Activated T-cell treated with anti-CD3 and anti-CD28 coated beads, Interleukin-2, amount 50 U/mL, for 72 hours (primary cell): ENCODE measurements at regions not wholly inside any gene's neighbourhood (a gene's known extent, or its start where the extent isn't known, plus 50 kb on each side); places are given as distances from the start of the nearest gene placed in this dataset.
"Not testable (repeated sequence)": the region's sequence is repeated elsewhere in the genome, so short reads cannot be mapped to it uniquely, and the experiment has no call there.

Source experiments
- ATAC-seq, 2 donors: fragments of 150-1000 bp; cut with Tn5 transposase; replicated peaks in 1 of 2; 2 replicates each; pipeline ENCODE4 v1.10.0; 2021; ENCODE audit warnings: moderate library complexity in 2 of 2, mild to moderate bottlenecking in 1 of 2
- DNase-seq, 2 donors: peaks; one replicate each; pipeline ENCODE4 v3.0.0; 2021 to 2022; ENCODE audit warnings: mixed read lengths in 1 of 2
- H3K27ac Mint-ChIP-seq: one replicate; pipeline ENCODE4 v1.8.0; 2022; ENCODE audit warnings: mild to moderate bottlenecking, moderate library complexity, mixed read lengths
- H3K27me3 Mint-ChIP-seq: one replicate; pipeline ENCODE4 v1.8.0; 2022; ENCODE audit warnings: low read depth, mixed read lengths
- H3K36me3 Mint-ChIP-seq, 2 donors: one replicate each; pipeline ENCODE4 v1.8.0; 2022; ENCODE audit warnings: mixed read lengths in 2 of 2, mild to moderate bottlenecking in 1 of 2; ENCODE audit not compliant: insufficient read depth in 2 of 2
- H3K4me1 Mint-ChIP-seq: one replicate; pipeline ENCODE4 v1.8.0; 2022; ENCODE audit warnings: low read depth, mixed read lengths
- H3K4me3 Mint-ChIP-seq, 2 donors: one replicate each; pipeline ENCODE4 v1.8.0; 2022; ENCODE audit warnings: mild to moderate bottlenecking in 2 of 2, mixed read lengths in 2 of 2, moderate library complexity in 2 of 2
- H3K9me3 Mint-ChIP-seq, 2 donors: one replicate each; pipeline ENCODE4 v1.8.0; 2022; ENCODE audit warnings: mixed read lengths in 2 of 2

DNA sequence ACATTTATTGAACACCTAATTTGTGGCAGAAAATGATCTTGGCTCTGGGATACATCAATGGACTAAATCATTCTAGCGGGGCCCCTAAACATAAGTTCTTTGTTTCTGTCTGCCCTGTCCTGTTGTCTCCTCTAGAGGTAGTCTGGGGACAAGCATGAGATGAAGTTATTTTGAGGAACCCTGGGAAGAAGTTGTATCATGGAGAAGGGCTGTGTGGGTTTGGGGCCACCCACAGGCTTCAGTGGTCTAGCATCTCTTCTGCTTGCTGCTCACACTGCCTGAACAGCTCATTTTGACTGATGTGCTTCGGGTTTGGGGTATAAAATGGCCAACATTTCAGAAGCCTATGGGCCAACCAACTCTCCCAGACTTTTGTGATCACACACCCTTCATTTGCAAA is 50.3 kb upstream of the OSBPL11 start:
- Mint-ChIP-seq H3K36me3 (no peaks in the 10 kb centered on the region), H3K27ac (no peak overlapping the region), H3K4me3 (no peak overlapping the region), H3K27me3 (no peaks in the 10 kb centered on the region), H3K4me1 (no peaks in the 10 kb centered on the region), H3K9me3 (no peaks in the 10 kb centered on the region)
- no peak for DNase-seq
- ATAC-seq: no peak

DNA sequence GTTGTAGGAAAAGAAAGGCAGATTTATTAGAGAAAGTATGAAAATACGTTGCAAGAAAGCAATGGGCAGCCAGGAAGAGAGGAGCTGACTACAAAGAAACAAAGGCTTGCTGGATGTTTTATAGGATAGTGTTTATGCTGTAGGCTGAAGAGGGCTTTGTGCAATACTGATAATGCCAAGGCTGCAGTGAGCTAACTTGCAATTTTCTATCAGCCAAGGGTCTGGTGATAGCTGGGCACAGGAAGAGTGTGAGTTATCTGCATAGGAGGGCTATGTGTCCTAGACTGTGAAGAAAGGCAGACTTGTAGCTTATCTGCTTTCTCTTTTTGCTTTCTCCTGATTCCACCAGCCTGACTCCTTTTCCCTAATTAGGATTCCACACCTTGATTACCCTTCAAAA is 51.3 kb upstream of the OSBPL11 start:
- DNase-seq (no peak), ATAC-seq (no peak)
- H3K36me3 Mint-ChIP-seq: no peaks in the 10 kb centered on the region
- no peaks in the 10 kb centered on the region for H3K9me3 Mint-ChIP-seq
- H3K4me1 Mint-ChIP-seq: no peaks in the 10 kb centered on the region
- no peak overlapping the region for H3K4me3 Mint-ChIP-seq
- no peak overlapping the region for H3K27ac Mint-ChIP-seq
- no peaks in the 10 kb centered on the region for H3K27me3 Mint-ChIP-seq

DNA sequence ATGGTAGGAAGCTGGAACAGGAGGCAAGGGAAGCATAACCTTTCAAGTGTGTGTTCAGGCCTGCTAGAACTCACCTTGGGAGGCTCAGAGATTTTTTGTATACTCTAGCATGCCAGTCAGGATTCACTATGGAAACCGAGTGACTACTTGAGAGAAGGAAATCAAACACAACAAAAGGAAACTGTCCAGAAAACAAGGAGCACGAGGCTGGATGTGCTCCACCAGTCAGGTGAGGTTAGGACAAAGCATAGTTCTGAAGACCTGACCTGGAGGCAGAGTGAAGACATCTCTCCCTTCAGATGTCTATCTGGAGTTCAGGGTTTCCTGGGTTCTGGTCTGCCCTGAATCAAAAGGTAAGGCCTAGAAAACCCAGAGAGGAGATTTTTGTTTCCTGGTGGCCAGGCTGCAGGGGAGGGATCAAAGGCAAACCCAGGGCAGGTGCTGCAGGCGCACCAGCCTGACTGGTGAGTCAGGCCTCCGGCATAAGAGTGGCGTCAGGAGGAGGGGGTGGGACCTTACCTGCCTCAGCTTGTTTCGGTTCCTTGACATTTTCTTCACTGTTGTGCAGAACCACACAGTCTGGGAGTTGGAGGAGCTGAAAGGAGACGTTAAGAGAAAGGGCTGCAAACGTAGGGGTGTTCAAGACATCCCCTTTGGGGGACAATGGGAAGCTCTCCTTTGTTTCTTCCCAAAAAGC is 52.2 kb upstream of the OSBPL11 start:
- DNase-seq (no peak), ATAC-seq (no peak)
- Mint-ChIP-seq H3K4me3 (no peak overlapping the region), H3K27me3 (no peaks in the 10 kb centered on the region), H3K4me1 (no peaks in the 10 kb centered on the region), H3K27ac (no peak overlapping the region), H3K9me3 (no peaks in the 10 kb centered on the region), H3K36me3 (no peaks in the 10 kb centered on the region)

DNA sequence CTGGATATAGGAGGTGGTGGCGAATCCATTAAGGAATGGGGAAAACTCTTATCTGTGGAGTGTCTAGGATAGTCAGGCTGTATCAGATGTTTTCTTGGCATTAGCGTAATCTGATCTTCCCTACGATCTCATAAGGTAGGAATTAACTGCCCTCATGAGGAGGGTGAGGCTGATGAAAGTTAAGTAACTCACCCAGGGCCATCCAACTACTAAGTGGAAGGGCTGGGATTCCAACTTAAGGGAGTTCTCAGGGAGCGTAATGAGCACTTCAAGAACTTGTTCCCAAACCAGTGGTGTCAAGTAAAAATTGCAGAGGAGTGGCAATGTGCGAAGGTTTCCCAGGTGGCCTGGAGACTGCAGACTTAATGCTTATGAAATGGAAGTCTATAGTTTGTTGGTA is 55.9 kb upstream of the OSBPL11 start:
- Mint-ChIP-seq H3K9me3 (no peaks in the 10 kb centered on the region), H3K4me3 (no peak overlapping the region), H3K36me3 (no peaks in the 10 kb centered on the region), H3K27ac (no peak overlapping the region), H3K27me3 (no peaks in the 10 kb centered on the region), H3K4me1 (no peaks in the 10 kb centered on the region)
- DNase-seq: no peak
- ATAC-seq: no peak

DNA sequence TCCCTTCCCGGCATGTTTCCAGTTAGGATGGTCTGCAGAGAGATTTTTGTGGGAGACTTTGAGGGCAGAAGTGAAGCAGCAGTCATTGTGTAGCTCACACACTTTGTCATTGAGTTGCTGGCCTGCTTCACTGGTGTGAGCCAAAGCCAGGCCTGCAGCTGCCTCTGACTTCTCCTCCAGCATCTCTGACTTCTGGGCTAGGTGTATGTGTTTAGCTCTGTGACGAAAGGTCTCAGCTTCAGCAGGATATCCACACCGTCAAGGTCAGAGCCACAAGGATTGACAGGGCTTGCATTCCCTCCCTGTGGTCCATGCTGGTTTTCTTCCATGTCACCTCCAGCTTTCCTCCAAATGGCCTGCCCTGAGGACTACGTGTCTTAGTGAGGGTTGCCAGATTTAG is 57.1 kb upstream of the OSBPL11 start:
- H3K4me3 Mint-ChIP-seq: no peak overlapping the region
- no peaks in the 10 kb centered on the region for H3K4me1 Mint-ChIP-seq
- H3K27ac Mint-ChIP-seq: no peak overlapping the region
- H3K36me3 Mint-ChIP-seq: no peaks in the 10 kb centered on the region
- ATAC-seq (no peak), DNase-seq (no peak)
- no peaks in the 10 kb centered on the region for H3K9me3 Mint-ChIP-seq
- no peaks in the 10 kb centered on the region for H3K27me3 Mint-ChIP-seq

DNA sequence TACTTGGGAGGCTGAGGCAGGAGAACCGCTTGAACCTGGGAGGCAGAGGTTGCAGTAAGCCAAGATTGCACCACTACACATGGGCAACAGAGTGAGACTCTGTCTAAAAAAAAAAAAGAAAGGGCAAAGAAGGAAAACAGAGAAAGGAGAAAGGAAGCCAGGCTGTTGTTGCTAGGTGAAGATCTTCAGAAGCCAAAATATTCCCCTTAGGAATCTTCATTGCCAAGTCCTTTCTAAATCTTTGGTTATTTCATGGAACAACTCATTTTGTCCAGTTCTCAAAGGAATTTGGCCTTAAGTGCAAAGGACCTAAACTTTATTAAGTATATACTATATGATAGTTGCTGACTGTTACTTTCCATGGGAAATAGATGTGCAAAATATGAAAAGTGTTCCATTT is 59.2 kb upstream of the OSBPL11 start:
- Mint-ChIP-seq H3K36me3 (no peaks in the 10 kb centered on the region), H3K27ac (no peak overlapping the region), H3K9me3 (no peaks in the 10 kb centered on the region), H3K4me1 (no peaks in the 10 kb centered on the region), H3K4me3 (no peak overlapping the region), H3K27me3 (no peaks in the 10 kb centered on the region)
- DNase-seq: no peak
- ATAC-seq: no peak

DNA sequence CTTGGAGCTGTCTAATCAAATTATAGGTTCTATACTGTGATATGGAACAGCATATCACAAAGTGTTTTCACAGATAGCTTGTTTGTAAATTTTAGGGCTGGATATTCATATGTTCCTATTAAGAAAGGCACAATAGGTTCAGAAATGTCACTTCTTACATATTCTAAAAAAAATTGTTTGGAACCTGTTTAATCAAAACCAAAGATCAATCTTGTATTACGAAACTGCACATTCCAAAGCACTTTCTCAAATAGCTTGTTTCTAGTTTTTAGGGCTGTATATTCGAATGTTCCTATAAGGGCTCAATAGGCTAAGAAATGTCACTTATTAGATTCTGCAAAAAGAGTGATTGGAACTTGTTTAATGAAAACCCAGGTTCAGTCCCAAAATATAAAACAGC is 67.4 kb upstream of the OSBPL11 start:
- DNase-seq (no peak), ATAC-seq (no peak)
- no peaks in the 10 kb centered on the region for H3K36me3 Mint-ChIP-seq
- no peaks in the 10 kb centered on the region for H3K9me3 Mint-ChIP-seq
- no peak overlapping the region for H3K4me3 Mint-ChIP-seq
- no peaks in the 10 kb centered on the region for H3K27me3 Mint-ChIP-seq
- no peak overlapping the region for H3K27ac Mint-ChIP-seq
- H3K4me1 Mint-ChIP-seq: no peaks in the 10 kb centered on the region

DNA sequence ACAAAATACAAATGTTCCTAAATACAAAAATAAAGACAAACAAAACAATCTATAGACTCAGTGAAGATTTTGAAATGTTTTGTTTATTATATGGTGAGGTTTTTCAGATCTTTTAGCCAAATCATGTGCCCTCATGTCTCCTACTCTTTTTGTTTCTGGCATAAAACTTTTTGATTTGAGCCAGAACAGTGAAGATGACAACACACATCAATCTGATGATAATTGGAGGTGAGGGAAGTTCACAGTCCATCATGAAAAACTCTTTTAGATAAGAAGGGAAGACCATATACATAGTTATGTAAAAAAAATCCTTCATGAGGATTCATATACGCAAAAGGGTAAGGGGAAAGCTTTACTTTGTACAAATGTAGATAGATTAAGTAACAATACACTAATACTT is 75.1 kb upstream of the OSBPL11 start:
- Mint-ChIP-seq H3K9me3 (no peaks in the 10 kb centered on the region), H3K4me1 (no peaks in the 10 kb centered on the region), H3K27ac (no peak overlapping the region), H3K36me3 (no peaks in the 10 kb centered on the region), H3K4me3 (no peak overlapping the region), H3K27me3 (no peaks in the 10 kb centered on the region)
- no peak for ATAC-seq
- no peak for DNase-seq

DNA sequence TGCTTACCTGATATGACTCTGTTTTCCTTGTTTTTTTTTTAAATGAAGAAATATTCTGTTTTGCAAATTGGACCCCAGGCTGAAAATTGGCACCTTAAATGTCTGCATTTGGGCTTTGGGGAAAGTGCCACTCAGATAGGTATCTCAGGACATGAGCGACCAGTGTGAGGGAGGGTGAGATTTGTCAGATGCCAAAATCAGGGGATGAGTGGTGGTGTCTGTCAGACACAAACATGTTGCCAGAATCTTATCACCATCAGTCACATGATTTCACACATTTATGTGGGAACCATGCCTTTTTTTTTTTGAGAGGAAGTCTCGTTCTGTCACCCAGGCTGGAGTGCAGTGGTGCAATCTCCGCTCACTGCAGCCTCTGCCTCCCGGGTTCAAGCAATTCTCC is 75.6 kb upstream of the OSBPL11 start:
- ATAC-seq (no peak), DNase-seq (no peak)
- Mint-ChIP-seq H3K36me3 (no peaks in the 10 kb centered on the region), H3K4me1 (no peaks in the 10 kb centered on the region), H3K27ac (no peak overlapping the region), H3K9me3 (no peaks in the 10 kb centered on the region), H3K4me3 (no peak overlapping the region), H3K27me3 (no peaks in the 10 kb centered on the region)

DNA sequence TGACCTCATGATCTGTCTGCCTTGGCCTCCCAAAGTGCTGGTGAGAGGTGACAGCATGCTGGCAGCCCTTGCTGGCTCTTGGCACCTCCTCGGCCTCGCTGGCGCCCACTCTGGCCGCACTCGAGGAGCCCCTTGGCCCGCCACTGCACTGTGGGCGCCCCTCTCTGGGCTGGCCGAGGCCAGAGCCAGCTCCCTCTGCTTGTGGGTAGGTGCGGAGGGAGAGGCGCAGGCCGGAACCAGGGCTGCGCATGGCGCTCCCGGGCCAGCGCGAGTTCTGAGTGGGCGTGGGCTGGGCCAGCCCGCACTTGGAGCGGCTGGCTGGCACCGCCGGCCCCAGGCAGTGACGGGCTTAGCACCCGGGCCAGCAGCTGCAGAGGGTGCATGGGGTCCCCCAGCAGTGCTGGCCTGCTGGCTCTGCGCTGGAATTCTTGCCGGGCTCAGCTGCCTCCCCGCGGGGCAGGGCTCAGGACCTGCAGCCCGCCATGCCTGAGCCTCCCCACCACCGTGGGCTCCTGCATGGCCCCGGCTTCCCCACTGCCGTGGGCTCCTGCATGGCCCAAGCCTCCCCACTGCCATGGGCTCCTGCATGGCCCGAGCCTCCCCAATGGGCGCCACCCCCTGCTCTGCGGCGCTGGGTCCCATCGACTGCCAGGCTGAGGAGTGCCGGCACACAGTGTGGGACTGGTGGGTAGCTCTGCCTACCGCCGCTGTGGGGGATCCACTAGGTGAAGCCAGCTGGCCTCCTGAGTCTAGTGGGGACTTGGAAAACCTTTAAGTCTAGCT is 76.4 kb upstream of the OSBPL11 start:
- no peaks in the 10 kb centered on the region for H3K4me1 Mint-ChIP-seq
- no peak overlapping the region for H3K27ac Mint-ChIP-seq
- H3K4me3 Mint-ChIP-seq: no peak overlapping the region
- no peaks in the 10 kb centered on the region for H3K9me3 Mint-ChIP-seq
- no peaks in the 10 kb centered on the region for H3K27me3 Mint-ChIP-seq
- DNase-seq (no peak), ATAC-seq (no peak)
- no peaks in the 10 kb centered on the region for H3K36me3 Mint-ChIP-seq

DNA sequence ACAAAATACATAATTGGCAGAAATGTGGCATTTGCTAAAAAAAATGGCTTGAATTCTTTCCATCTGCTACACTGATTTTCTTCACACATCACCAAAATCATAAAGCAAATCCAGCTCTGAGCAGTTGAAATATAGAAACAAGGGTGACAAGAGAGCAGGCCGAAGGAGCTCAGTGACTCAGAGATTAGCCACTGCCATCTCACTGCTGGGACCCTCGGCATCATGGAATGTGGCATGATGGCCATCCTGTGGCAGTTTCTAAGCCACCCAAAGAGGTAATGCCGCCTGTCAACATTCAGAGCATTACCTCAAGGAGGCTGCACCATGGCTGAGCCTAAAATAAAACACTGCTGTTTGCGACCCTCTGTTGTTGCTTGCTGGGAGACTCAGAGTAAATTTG is 80.5 kb upstream of the OSBPL11 start:
- no peak for DNase-seq
- Mint-ChIP-seq H3K27ac (no peak overlapping the region), H3K36me3 (no peaks in the 10 kb centered on the region), H3K4me1 (no peaks in the 10 kb centered on the region), H3K4me3 (no peak overlapping the region), H3K27me3 (no peaks in the 10 kb centered on the region), H3K9me3 (no peaks in the 10 kb centered on the region)
- no peak for ATAC-seq

DNA sequence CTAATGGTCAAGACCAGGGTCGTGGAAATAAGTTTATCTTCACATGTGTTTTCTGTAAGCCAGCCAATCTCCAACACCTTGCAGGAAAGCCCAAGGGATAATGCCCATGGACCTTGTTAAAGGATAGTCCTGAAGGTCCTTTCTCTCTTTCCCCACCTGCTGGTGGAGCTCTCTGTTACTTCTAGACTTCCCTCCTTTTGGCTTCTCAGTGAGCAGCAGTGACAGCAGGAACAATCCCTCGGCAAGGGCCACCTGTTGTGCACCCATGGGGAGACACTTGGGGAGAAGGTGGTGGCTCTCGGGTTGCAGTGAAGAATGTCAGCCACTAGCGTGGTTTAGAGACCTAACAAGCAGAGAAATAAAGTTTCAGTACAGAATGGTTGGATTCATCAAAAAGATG is 84.0 kb upstream of the OSBPL11 start:
- ATAC-seq (no peak), DNase-seq (no peak)
- no peaks in the 10 kb centered on the region for H3K36me3 Mint-ChIP-seq
- no peaks in the 10 kb centered on the region for H3K9me3 Mint-ChIP-seq
- H3K27ac Mint-ChIP-seq: no peak overlapping the region
- no peaks in the 10 kb centered on the region for H3K27me3 Mint-ChIP-seq
- H3K4me1 Mint-ChIP-seq: no peaks in the 10 kb centered on the region
- H3K4me3 Mint-ChIP-seq: no peak overlapping the region

DNA sequence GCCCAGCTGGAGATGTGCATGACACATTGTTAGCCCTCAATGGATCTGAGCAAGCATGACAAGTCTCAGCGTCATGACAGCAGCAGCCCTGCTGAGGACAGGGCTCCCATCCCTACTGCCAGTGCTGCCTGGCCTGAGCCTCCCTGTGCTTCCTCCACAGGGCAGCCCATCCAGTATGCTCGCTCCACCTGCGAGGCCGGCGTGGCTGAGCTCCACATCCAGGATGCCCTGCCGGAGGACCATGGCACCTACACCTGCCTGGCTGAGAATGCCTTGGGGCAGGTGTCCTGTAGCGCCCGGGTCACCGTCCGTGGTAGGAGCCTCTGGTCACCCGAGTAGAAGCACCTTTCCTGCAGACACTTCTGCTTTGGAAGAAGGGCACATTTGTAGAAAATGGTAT is 85.8 kb upstream of the OSBPL11 start:
- Mint-ChIP-seq H3K9me3 (no peaks in the 10 kb centered on the region), H3K4me1 (no peaks in the 10 kb centered on the region), H3K36me3 (no peaks in the 10 kb centered on the region), H3K27ac (no peak overlapping the region), H3K27me3 (peaks cover 8% of the 10 kb centered on the region), H3K4me3 (no peak overlapping the region)
- ATAC-seq: no peak
- no peak for DNase-seq

DNA sequence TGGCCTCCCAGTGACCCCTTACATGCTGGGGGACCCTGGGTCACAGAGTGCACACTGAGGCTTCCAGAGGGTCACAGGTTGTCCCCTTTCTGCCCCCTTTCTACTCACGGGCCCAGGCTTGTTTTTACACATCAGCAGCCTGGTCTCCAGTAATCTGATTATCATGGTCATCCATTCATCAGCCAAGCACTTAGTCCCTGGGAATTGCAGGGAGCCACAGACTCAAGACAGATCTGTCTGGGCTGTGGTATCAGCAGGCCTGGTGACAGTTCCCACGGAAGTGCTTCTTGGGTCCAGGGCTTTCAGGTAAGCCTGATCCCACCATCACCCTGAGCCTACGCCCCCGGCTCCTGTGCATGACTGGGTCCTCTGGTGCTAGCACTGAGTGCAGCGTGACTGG is 86.6 kb upstream of the OSBPL11 start:
- not testable (repeated sequence) for H3K9me3 Mint-ChIP-seq, H3K27ac Mint-ChIP-seq, DNase-seq, H3K27me3 Mint-ChIP-seq, H3K4me1 Mint-ChIP-seq, H3K36me3 Mint-ChIP-seq, ATAC-seq, H3K4me3 Mint-ChIP-seq
